GM21526 (cell line): ENCODE measurements at regions not wholly inside any gene's neighbourhood (a gene's known extent, or its start where the extent isn't known, plus 50 kb on each side); places are given as distances from the start of the nearest gene placed in this dataset.

ENCODE experiments used
- ATAC-seq: cut with Tn5 transposase; IDR thresholded peaks from one replicate; pipeline ENCODE4 v1.9.1; 2021; ENCODE audit warnings: moderate library complexity; ENCODE audit not compliant: unreplicated experiment, low FRiP score

DNA sequence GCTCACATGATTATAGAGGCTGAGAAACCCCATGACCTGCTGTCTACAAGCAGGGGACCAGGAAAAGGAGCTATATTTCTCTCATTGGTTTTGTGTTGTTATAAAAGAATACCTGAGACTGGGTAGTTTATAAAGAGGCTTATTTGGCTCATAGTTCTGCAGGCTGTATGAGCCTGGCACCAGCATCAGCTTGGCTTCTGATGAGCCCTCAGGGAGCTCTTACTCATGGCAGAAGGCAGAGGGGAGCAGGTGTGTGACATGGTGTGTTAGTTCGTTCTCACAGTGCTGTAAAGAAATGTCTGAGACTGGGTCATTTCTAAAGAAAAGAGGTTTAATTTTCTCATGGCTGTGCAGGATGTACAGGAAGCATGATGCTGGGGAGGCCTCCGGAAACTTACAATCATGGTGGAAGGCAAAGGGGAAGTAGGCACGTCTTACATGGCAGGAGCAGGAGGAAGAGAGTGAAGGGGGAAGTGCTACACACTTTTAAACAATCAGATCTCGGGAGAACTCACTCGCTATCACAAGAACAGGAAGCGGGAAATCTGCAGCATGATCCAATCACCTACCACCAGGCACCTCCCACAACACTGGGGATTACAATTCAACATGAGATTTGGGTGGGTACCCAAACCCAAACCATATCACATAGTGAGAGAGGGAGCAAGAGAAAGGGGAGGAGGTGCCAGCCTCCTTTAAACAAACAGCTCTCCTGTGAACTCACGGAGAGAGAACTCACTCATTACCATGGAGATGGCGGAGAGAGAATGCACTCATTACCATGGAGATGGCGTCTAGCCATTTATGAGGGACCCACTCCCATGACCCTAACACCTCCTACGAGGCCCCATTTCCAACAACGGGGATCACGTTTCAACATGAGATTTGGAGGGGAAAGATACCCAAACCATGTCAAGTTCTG is 133.4 kb downstream of the JCAD start:
- ATAC-seq, result no peak

DNA sequence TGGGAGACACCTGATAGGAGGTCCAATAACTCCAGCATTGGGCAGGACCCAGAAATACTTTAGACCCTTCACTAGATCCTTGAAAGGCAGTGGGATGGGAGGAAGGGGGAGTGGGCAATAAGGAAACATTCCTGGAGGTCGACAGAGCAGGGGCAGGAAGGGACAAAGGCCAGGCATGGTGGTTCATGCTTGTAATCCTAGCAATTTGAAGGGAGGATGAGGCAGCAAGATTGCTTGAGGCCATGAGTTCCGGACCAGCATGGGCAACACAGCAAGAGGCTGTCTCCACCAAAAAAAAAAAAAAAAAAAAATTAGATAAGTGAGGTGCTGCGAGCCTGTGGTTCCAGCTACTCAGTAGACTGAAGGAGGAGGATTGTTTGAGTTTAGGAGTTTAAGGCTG is 134.9 kb downstream of the JCAD start:
- ATAC-seq, result no peak

DNA sequence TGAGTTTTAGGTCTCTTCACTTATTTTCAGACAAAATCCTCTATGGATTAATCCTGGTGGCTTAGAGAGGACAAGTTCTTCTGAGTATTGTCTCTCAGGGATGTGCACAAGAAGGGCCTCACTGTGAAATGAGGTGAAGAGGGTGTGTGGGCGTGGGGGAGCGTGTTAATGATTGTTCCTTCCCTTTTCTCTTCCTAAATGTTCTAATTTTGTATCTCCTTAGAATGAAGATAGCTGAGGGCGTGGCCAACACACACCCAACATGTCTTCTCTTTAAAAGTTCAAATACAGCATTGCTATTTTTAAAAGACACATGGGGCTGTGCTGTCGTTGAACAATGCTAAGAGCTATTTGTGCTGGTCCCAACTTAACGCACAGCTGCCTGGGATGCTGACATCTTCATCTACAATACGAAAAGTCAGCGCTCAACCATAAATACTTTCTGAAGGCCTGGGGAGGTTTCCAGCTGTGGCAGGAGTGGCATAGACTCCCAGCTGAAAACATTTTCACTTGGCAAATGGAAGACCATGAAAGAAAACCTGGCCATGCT is 135.9 kb downstream of the JCAD start:
- ATAC-seq, result no peak

DNA sequence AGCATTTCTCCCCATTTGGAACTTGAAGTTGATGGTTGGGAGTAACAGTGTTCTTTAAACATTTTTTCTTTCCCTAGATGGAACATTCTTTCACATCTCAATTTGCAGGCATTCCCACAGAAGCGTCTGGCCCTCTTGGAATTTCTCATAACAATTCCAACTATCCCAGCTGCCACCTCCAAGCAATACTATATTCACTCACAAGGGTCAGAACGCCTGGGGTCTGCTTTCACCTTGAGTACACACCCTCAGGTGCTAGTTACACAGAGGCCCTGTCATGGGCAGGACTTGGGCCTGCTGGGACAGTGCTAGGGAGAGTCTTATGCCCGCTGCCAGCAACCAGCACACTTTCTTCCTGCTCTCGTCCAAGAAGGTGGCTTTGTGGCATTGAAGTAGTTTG is 136.5 kb downstream of the JCAD start:
- ATAC-seq, result no peak

DNA sequence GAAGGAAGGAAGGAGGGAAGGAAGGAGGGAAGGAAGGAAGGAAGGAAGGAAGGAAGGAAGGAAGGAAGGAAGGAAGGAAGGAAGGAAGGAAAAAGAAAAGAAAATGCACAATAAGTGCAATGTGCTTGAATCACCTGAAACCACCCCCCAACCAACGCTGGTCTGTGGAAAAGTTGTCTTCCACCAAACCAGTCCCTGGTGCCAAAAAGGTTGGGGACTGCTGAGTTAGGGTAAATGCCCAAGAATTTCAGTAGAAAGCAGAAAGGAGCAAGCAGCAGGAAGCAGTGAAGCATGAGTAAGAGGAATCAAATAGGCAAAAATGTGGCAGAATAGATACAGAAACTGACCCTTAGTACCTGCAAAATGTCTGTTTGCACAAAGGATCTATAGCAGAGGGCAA is 137.2 kb downstream of the JCAD start:
- ATAC-seq, result no peak

DNA sequence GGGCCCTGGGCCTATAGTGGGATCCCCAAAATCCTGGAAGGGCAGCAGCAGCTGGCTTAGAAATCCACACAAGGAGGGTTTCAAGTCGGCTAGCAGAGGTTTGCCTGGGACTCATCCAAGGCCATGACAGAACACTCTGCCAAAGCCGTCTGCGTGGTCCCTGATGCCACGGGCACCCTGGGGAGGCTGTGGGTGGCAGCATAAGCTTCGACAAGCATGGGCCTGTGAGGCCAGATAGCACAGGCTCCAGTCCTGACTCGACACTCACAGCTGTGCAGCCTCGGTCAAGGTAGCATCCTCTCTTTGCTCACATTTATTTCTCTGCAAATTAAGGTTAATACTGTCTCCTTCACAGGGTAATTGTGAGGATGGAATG is 138.3 kb downstream of the JCAD start:
- ATAC-seq, result no peak

DNA sequence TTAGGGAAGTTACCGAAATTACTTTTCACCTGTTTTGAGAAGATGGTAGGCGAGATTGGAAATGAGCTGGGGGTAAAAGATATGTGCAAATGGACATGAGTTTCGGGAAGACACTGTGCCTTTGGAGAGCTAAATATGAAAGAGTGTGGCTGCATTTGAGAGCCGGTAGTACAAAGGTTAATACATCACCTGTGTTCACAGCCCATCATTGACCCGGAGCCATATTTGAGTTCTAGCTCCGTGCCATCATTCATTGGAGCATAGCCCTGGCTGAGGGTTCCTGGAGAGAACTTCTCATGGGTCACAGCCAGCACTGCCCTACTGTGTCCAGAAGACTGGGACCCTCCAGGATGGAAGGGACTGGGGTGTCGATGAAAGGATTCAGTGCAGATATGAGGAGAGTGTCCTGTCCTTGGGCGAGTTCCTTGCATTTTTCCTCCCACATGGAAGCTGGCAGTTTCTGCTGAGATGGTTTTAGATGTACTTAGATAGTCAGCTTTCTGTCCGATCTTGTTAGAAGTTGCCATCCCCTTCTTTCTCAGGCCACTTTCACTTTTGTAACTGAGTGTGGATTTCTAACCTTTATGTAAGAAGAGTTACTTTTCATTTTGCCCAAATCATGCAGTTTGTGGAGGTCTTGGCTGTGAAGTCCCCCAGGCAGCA is 138.8 kb downstream of the JCAD start:
- no peak for ATAC-seq

DNA sequence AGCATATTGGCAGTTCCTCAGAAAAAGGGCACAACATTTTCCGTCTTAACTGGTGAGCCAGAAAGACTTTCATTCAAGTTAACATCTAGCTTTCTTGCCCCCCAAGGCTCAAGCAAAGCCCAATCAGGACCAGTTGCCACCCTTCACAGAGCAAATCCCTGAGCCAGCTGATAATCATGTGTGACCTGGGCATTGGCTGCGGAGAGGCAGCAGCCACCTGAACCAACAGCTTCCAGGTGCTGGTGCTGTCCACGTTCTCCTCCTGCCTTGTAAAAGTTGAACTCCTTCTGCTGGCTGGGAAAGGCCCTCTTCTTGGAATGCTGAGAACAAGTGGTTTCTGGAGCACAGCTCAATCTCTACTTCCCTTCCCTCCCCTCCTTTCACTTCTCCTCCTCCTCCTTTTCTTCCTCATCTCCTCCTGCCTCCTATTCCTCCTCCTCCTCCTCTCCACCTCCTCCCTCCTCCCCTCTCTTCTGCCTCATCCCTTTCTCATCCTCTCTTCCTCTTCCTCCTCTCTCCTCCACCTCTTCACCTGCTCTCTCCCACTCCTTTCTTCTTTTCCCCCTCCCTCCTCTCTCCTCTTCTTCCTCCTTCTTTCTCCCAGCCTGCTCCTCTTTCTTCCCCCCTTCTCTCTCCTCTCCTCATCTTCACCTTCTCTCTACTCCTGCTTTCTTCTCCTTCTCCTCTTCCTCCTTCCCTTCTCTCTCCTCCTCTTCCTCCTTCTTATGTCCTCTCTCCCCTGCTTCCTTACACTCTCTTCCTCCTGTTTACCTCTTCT is 140.6 kb downstream of the JCAD start:
- ATAC-seq, result no peak

DNA sequence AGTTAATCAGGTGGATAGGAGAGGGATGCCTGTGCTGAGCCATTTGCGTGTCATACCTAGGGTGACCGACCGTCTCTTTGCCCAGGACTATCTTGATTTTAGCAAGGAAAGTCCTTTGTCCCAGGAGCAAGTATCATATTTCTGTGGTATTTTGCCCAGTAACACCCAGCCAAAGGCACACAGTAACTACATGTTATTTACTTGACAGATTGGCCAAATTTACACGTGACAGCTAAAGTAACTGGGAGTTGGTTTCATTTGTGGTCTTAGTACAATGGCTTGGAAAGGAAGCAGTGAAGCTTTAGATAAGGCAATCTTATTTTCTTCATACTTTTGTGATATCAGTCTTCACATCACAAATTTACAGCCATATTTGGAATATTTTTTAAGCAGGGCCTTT is 142.1 kb downstream of the JCAD start:
- ATAC-seq, result no peak

DNA sequence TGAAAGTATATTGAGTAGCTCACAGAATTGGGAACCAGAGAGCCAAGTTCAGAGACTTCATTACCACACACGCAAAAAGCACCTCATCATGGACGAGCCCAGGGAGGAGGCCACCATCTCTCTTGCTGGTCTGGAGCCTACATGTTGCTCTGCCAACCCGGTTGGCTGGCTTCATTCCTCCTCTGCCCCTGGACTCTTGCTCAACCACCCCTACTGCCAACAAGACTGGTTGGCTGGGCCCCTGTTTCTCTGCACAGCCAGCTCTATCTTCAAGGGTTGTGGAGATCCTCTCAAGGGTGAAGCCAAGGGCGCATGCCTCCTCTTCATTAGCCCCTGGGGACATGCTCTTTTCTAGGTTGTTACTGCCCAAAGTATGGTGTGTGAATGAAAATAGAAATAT is 142.7 kb downstream of the JCAD start:
- ATAC-seq, result no peak

DNA sequence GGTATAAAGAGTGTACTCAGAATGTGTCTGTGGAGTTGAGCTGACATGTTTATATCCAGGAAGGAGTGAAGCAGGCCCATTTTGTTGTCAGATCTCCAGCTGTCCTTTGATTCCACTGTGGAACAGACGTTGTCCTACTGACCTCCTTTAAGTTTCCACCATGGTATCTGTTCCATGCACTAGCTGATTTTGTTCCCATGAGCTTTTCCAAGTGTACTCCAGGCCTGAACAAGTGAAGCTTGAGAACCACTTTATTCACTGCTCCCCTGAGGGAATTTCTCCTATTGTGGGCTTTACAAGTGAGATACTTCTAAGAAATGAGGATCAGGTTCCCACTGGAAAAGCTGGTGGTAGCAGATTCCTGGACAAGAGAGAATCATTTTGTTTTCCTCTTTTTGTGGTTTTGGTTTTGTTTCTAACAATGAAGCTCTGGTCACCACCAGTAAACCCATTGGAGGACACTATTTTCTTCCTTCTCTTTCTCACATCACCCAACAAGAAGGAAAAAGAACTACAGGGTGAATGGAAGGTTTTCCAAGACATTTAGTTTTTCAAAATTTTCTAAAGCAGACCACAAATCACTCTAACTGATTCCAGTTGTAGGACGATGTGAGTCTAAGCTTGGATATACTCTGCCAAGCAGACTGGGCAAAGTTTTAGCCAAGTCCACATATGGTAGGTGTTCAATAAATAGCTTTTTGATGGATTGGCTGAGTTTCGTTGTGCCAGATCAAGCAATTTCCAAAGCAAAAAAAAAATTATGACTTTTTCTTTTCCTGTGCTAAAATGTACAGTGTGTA is 144.2 kb downstream of the JCAD start:
- no peak for ATAC-seq

DNA sequence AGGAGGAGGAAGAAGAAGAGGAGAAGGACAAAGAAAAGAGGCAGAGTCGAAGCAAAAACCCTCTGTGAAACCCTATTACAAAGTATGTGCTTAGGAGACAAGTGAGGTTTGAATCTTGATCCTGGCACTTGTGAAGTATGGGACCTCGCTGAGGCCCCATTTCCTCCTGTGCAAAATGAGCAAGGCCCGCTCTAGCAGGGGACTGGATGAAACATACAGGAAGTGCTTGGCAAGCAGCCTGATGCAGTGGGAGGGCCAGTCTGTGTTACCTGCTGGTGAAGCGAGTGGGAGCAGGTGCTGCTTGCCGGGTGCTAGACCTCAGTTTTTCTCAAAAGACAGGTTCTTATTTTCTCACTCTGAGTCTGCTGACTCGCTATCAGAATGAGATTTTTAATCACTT is 150.4 kb downstream of the JCAD start:
- no peak for ATAC-seq

DNA sequence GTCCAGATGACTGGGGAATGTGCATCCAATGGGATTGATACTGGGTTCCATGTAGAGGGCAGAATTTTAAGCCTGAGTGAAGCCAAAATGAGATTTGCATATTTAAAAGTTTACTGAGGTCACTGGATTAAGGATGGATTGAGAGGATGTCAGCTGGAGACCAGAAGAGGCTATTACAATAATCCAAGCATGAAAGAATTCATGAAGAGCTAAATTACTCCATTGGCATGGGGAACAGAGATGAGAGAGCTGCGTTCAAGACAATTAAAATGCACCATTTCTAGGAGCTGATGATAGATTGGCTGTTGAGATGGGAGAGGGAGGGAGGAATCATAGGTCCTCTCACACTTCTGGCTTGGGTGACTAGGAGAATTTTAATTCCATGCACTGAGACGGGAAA is 158.5 kb downstream of the JCAD start:
- ATAC-seq, result no peak

DNA sequence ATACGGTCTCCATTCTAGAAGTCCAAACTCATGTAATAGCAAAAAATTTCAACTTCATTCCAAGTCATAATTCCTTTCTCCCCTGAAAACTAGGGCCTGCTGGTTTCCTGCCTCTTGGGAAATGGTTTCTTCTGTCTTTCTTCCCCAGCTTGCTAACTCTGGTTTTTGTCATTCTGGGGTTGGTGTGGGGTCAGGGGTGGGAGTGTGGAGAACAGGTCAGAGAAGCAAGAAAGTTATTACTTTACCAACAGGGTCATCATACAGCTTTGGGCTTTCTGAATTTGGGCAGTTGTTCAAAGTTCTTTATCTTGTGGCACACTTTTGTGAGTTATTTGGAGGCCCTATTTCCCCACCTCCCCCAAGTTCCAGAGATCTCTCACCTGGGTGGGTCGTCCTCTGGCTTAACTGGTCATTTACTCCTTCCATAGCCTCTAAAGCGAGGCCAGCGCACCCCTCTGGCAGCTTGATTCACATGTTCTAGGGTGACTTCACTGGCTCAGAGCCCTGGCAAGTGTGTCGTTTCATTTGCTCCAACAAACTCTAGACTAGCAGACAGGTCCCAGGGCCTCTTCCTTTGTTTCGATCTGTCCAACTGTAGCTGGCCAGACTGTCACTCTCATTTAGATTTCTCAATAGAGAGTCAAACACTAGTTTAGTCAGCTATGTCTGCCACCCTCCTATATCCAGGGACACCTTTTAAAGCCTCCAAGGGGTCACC is 161.2 kb downstream of the JCAD start:
- no peak for ATAC-seq

DNA sequence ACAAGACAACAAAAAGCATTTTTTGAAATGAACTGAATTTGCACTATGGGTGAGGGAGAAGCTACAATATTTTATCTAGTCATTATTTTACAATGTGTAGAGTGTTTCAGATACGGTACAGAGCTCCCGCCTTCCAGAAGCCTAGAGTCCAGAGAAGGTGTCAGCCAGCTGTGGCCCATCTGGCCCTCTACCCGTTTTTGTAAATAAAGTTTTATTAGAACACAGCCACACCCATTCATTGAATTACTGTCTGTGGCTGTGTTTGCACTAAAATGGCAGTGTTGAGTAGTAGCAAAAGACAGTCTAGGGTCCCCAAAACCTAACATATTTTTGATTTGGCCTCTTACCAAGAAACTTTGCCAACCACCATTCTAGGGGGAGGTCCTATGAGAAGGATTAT is 162.0 kb downstream of the JCAD start:
- no peak for ATAC-seq

DNA sequence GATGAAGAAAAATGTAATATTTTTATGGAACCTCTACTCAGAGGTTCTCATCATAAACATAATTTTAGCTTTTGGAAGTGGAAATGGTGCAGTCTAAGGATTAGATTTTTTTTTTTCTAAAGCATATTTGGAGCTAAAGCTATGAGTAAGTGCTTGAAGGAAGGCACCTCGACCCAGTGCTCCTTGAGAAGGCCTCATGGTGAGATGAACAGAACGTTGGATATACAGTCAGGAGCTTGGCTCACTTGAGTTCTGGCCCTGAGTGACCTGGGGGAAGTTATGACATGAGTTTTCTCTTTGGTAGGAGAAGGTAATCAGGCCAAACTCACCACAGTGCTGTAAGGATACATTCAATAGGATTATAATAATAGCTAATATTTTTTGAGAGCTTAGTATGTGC is 163.3 kb downstream of the JCAD start:
- ATAC-seq, result no peak

DNA sequence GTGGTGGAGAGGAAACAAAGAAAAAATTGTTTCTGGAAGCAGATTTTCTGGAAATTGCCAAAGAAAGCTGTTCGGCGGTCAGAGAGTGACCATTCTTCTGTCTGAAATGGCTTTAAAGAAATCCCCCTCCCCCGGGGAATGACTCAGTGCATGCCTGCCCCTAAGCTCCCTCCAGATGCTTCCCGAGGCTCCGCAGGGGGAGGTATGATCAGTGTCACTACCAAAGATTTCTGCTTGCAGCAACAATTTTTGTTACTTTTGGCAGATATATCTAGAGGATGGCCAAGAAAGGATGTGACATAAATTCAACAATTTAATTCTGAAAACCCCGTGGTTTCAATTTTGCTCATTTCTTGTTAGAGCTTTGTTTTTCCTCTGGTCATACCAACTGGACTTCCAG is 163.9 kb downstream of the JCAD start:
- ATAC-seq, result no peak

DNA sequence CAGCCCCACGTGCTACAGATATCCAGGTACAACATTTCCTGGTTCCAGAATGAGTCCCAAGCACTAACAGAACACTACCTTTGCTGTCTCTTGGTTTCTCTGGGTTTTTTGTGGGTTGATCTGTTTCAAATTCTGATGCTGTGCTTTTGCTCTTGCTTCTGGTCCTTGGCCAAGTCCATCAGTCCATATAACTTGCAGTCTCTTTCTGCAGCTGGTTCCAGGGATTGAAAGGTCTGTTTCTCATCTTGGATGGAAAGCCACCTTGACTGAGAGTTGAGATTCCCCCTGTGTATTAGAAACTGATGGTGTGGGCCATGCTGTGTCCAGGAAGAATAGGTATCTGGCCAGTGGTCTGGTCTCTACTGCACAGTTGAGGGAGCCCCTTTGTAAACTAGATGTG is 171.1 kb downstream of the JCAD start:
- ATAC-seq, result no peak

DNA sequence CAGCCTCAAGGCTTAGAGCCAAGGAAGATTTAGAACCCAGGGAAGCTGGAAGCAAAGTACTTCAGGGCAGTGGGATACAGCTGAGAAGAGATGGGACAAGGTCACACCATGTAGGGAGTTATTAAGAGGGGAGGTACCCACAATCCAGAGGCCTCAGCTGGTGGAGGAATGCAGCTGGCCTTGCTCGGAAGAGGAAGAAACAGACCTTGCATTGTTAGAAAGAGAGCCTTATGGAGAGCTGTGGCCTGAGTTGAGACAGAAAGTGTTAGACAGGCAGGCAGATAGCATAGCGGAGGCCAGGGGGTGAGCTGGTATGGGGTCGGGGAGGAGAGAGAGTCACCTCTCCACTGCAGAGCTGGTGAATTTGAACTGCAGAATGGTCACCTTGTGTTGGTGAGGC is 173.1 kb downstream of the JCAD start:
- ATAC-seq, result no peak

DNA sequence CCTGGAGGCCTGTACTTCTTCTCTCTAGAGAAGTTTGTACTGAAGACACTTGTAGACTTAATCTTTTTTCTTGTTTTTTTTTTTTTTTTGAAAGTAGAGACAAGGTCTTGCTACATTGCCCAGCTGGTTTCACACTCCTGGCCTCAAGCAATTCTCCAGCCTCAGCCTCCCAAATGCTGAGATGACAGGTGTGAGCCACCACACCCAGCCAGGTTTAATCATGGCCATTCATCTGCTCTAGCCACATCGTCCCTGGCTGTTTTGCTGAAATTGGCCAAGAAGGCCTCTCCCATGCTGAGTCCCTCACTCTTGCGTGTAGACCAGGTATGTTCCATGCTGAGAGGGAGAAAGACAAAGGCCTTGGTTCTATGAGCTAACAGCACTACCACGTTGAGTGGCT is 176.2 kb downstream of the JCAD start:
- no peak for ATAC-seq
